ENCODE measurements at regions not wholly inside any gene's neighbourhood (a gene's known extent, or its start where the extent isn't known, plus 50 kb on each side); places are given as distances from the start of the nearest gene placed in this dataset.

- Histone ChIP-seq H3K36me3 (no peaks in the 10 kb centered on the region), H3K27ac (no peak overlapping the region), H3K4me3 (no peak overlapping the region), H3K27me3 (no peaks in the 10 kb centered on the region), H3K4me1 (no peaks in the 10 kb centered on the region), H3K9me3 (no peaks in the 10 kb centered on the region)
- intact Hi-C loops (cut with DNase I; ENCODE audit: low total_unique reads) = no loop called here
- no peak for DNase-seq
- TF ChIP-seq, protein P1, sequence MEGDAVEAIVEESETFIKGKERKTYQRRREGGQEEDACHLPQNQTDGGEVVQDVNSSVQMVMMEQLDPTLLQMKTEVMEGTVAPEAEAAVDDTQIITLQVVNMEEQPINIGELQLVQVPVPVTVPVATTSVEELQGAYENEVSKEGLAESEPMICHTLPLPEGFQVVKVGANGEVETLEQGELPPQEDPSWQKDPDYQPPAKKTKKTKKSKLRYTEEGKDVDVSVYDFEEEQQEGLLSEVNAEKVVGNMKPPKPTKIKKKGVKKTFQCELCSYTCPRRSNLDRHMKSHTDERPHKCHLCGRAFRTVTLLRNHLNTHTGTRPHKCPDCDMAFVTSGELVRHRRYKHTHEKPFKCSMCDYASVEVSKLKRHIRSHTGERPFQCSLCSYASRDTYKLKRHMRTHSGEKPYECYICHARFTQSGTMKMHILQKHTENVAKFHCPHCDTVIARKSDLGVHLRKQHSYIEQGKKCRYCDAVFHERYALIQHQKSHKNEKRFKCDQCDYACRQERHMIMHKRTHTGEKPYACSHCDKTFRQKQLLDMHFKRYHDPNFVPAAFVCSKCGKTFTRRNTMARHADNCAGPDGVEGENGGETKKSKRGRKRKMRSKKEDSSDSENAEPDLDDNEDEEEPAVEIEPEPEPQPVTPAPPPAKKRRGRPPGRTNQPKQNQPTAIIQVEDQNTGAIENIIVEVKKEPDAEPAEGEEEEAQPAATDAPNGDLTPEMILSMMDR (IDR thresholded peaks at IDR 0.05) = no peak
- TF ChIP-seq POLR2A (IDR thresholded peaks at IDR 0.05) = no peak
These were observed 464.5 kb upstream of the CHST9 start for GRCh38 chr18:27649621-27650020.

DNA sequence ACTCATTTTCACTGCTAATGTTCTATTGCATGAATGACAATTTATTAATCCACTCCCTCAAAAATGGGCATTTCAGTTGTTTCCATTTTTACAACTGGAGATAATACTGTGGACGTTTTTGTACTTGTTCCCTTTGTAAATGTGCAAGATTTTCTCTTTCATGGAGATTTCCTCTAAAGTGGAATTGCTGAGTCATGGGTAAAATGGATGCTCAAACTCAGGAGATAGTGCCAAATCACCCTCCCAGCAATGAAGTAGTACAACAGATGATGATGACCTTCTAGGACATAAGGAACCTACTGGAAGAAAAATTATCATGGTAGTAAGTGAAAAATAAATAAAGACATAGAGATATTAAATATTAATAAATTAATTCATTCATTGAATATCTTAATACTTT is 460.8 kb upstream of the CHST9 start:
- intact Hi-C loops (cut with DNase I; ENCODE audit: low total_unique reads) = no loop called here
- H3K27me3 ChIP-seq = no peaks in the 10 kb centered on the region
- no peaks in the 10 kb centered on the region for H3K36me3 ChIP-seq
- H3K4me1 ChIP-seq = no peaks in the 10 kb centered on the region
- TF ChIP-seq, protein P1 (IDR thresholded peaks at IDR 0.05) = no peak
- TF ChIP-seq POLR2A (IDR thresholded peaks at IDR 0.05) = no peak
- no peak for DNase-seq
- H3K9me3 ChIP-seq = no peaks in the 10 kb centered on the region
- H3K4me3 ChIP-seq = no peak overlapping the region
- no peak overlapping the region for H3K27ac ChIP-seq

GRCh38 chr18:27636576-27637085 is 451.5 kb upstream of the CHST9 start:
- DNase-seq = no peak

GRCh38 chr18:27632706-27633105 is 447.6 kb upstream of the CHST9 start:
- Histone ChIP-seq H3K4me1 (no peaks in the 10 kb centered on the region), H3K27ac (no peak overlapping the region), H3K36me3 (no peaks in the 10 kb centered on the region), H3K4me3 (no peak overlapping the region), H3K9me3 (no peaks in the 10 kb centered on the region), H3K27me3 (no peaks in the 10 kb centered on the region)
- TF ChIP-seq, protein P1 (IDR thresholded peaks at IDR 0.05) = no peak
- no peak for TF ChIP-seq POLR2A (IDR thresholded peaks at IDR 0.05)
- intact Hi-C loops (cut with DNase I; ENCODE audit: low total_unique reads) = no loop called here
- DNase-seq = no peak

More at GRCh38 chr18:27636576-27637085, 451.5 kb upstream of the CHST9 start:
- H3K36me3 ChIP-seq = no peaks in the 10 kb centered on the region
- no peaks in the 10 kb centered on the region for H3K27me3 ChIP-seq
- TF ChIP-seq, protein P1 (IDR thresholded peaks at IDR 0.05) = no peak
- TF ChIP-seq POLR2A (IDR thresholded peaks at IDR 0.05) = no peak
- no peak overlapping the region for H3K27ac ChIP-seq
- intact Hi-C loops (cut with DNase I; ENCODE audit: low total_unique reads) = no loop called here
- no peaks in the 10 kb centered on the region for H3K9me3 ChIP-seq
- no peaks in the 10 kb centered on the region for H3K4me1 ChIP-seq
- H3K4me3 ChIP-seq = no peak overlapping the region

DNA sequence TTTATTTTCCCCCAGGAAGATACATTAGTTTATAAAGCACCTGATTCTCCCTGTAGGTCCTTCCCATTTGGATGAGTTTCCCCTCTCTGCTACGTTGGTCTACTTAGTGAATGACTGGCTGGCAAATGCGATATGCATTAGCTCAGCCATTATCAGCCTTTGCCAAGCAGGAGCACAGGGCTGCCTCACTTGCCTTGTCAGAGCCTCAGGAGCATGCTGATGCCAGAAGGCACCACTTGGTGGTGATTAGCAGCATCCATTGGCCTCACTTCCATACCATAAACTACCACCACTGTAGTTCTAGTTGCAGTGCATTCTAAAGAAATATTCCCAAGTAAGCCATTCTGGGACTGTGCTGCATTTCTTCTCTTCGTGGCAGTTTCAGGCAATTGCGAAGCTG is 442.8 kb upstream of the CHST9 start:
- TF ChIP-seq POLR2A (IDR thresholded peaks at IDR 0.05) = no peak
- TF ChIP-seq, protein P1 (IDR thresholded peaks at IDR 0.05) = no peak
- Histone ChIP-seq H3K4me3 (no peak overlapping the region), H3K27ac (no peak overlapping the region), H3K9me3 (no peaks in the 10 kb centered on the region), H3K36me3 (no peaks in the 10 kb centered on the region), H3K27me3 (no peaks in the 10 kb centered on the region), H3K4me1 (no peaks in the 10 kb centered on the region)
- intact Hi-C loops (cut with DNase I; ENCODE audit: low total_unique reads) = no loop called here
- no peak for DNase-seq

Measured in uterus (tissue), 3 donors.